HG02798 (cell line): ENCODE measurements at regions not wholly inside any gene's neighbourhood (a gene's known extent, or its start where the extent isn't known, plus 50 kb on each side); places are given as distances from the start of the nearest gene placed in this dataset.

Experiments used
- ATAC-seq: cut with Tn5 transposase; IDR thresholded peaks from one replicate; pipeline ENCODE4 v1.9.1; 2021; ENCODE audit warnings: mild to moderate bottlenecking; ENCODE audit not compliant: unreplicated experiment, poor library complexity

- ATAC-seq = no peak
Observed at GRCh38 chr18:10291568-10291981, 162.9 kb upstream of the APCDD1 start.

- no peak for ATAC-seq
Observed at GRCh38 chr18:10293966-10294365, 160.5 kb upstream of the APCDD1 start.

- ATAC-seq = no peak
Observed at GRCh38 chr18:10295751-10296150, 158.7 kb upstream of the APCDD1 start.

- no peak for ATAC-seq
Observed at GRCh38 chr18:10296491-10296890, 157.9 kb upstream of the APCDD1 start.

- no peak for ATAC-seq
Observed at GRCh38 chr18:10297086-10297485, 157.3 kb upstream of the APCDD1 start.

GRCh38 chr18:10298346-10298745, 156.1 kb upstream of the APCDD1 start:
- ATAC-seq = no peak

- no peak for ATAC-seq
Observed at GRCh38 chr18:10299643-10300042, 154.8 kb upstream of the APCDD1 start.

- ATAC-seq = no peak
Observed at GRCh38 chr18:10300739-10301138, 153.7 kb upstream of the APCDD1 start.

- no peak for ATAC-seq
Observed at GRCh38 chr18:10301831-10302483, 152.5 kb upstream of the APCDD1 start.

GRCh38 chr18:10303171-10303570, 151.3 kb upstream of the APCDD1 start:
- ATAC-seq = no peak

- ATAC-seq = no peak
Observed at GRCh38 chr18:10304853-10305252, 149.6 kb upstream of the APCDD1 start.

GRCh38 chr18:10306779-10307178, 147.7 kb upstream of the APCDD1 start:
- no peak for ATAC-seq

- no peak for ATAC-seq
Observed at GRCh38 chr18:10308154-10308553, 146.3 kb upstream of the APCDD1 start.

GRCh38 chr18:10310626-10311025, 143.8 kb upstream of the APCDD1 start:
- no peak for ATAC-seq

- no peak for ATAC-seq
Observed at GRCh38 chr18:10312326-10313015, 142.0 kb upstream of the APCDD1 start.

GRCh38 chr18:10313016-10313342, 141.5 kb upstream of the APCDD1 start:
- ATAC-seq = no peak

- no peak for ATAC-seq
Observed at GRCh38 chr18:10314066-10314465, 140.4 kb upstream of the APCDD1 start.

GRCh38 chr18:10315522-10315921, 138.9 kb upstream of the APCDD1 start:
- ATAC-seq = no peak

GRCh38 chr18:10316778-10317177, 137.7 kb upstream of the APCDD1 start:
- no peak for ATAC-seq

GRCh38 chr18:10317864-10318690, 136.4 kb upstream of the APCDD1 start:
- ATAC-seq = no peak

- ATAC-seq = no peak
Observed at GRCh38 chr18:10318691-10318970, 135.8 kb upstream of the APCDD1 start.

- ATAC-seq = no peak
Observed at GRCh38 chr18:10319026-10319425, 135.4 kb upstream of the APCDD1 start.
